Effector CD4-positive, alpha-beta T cell (primary cell): ENCODE measurements at regions not wholly inside any gene's neighbourhood (a gene's known extent, or its start where the extent isn't known, plus 50 kb on each side); places are given as distances from the start of the nearest gene placed in this dataset.
A peak's percentile ranks its signal among the peaks of the same experiment; 100 is the strongest.
"Not testable (repeated sequence)": the region's sequence is repeated elsewhere in the genome, so short reads cannot be mapped to it uniquely, and the experiment has no call there.

Experiments used
- DNase-seq: peaks from one replicate; pipeline ENCODE4 v3.0.0-alpha.2; 2020

DNA sequence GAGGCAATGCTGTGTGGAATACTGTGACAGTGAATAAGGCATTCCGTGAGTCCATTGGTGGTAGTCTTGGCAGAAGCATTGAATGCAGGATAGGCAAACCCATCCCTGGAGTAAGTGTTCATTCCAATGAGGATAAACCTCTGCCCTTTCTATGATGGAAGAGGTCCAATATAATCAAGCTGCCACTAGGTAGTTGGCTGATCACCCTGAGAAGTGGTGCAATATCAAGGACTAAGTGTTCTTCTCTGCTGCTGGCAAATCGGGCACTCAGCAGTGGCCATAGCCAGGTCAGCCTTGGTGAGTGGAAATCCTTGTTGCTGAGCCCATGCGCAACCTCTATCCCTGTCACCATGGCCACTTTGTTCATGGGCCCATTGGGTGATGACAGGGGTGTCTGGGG, 70.1 kb downstream of the FBXO4 start:
- DNase-seq: no peak

DNA sequence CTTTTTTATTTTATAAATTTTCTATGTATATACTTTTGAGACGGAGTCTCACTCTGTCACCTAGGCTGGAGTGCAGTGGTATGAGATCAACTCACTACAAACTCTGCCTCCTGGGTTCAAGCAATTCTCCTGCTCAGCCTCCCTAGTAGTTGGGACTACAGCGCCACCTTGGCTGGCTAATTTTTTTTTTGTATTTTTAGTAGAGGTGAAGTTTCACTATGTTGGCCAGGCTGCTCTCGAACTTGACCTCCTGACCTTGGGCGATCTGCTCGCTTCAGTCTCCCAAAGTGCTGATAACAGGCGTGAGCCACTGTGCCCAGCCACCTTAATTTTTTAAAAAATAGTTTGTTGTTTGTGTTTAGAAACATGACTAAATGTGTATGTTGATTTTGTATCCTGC, 76.6 kb downstream of the FBXO4 start:
- no peak for DNase-seq

DNA sequence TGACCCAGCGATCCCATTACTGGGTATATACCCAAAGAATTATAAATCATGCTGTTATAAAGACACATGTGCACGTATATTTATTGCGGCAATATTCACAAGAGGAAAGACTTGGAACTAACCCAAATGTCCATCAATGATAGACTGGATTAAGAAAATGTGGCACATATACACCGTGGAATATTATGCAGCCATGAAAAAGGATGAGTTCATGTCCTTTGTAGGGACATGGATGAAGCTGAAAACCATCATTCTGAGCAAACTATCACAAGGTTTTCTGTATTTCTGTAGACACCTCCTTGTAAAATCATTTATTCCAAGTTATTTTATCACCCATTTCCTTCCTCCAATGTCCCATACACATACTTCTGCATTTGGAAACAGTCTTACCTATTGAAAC, 78.8 kb downstream of the FBXO4 start:
- DNase-seq: not testable (repeated sequence)

DNA sequence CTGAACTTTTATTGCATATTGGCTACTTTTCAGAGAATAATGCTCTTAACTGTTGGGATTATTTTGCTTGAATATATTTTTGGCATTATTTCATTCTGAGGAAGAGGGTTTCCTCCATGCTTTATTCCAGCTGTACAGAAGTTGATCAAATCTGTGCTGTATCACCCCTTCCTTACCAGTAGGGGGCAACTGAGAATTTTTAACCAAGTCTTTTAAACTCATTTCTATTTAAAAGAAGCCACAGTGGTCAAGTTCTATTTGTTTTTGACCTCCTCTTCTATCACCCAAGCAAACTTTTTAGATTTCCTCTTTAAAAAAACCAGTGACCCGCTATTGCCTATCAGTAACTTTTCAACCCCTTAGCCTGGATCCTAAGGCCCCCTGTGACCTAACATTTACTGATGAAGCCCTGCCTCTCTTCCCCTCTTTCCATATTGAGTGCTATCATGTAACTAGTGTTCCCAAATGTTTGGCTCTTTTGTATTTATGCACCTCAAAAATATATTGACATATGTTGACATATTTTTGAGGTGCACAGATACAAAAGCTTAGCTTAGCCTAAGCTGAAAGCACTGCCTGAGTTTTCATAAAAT, 80.6 kb downstream of the FBXO4 start:
- no peak for DNase-seq

DNA sequence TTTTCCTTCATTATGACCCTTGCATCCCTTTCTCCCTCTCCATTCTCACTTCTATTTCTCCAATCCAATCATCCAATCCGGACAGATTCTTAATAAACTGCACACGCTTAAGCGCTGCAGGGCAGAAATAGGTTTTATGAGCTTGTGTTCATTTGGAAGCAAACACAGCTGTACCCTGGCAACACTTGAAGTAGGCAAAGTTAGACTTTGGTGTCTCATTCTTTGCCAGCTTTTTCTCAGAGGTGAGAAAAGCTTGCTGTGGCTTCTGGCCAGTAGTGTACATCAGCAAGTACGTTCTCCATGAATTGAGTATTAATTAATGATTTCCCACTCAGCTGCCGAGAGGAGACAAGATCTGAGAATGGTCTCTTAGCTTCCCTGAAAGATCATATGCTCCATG, 88.5 kb downstream of the FBXO4 start:
- DNase-seq: no peak

DNA sequence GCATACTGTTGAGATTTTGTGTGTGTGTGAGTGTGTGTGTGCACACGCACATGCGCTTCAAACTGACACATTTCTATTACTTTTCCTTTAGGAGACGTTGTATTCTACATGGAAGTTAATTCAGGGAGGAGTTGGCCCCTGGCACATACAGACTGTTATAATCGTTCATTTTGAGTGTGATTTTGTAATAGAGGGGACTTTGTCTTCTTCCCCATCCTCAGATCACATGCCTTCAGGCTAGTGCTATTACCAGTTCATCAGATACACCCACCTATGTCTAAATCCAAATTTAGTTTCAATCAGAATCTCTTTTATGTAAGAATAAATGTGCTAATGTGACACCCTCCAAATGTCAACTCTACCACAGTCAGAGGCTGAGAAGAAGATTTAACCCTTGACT, 90.2 kb downstream of the FBXO4 start:
- DNase-seq: no peak

DNA sequence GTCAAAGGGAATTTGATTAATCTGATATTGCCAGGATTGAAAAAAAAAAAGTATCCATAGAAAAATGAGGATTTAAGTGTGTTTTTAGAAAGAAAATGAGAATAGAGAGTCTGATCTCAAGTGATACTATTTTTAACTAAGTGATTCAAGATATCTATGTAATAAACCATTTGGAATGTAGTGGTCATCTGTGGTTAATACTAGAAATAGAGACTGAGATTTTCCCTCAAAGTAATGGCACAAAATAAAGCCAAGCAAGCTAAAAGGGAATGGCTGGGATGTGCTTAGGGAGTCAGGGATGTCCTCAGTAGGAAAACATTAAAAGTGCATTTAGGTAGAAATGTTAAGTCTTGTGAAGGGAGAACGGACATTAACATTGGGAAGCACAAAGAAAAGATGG, 90.6 kb downstream of the FBXO4 start:
- no peak for DNase-seq

DNA sequence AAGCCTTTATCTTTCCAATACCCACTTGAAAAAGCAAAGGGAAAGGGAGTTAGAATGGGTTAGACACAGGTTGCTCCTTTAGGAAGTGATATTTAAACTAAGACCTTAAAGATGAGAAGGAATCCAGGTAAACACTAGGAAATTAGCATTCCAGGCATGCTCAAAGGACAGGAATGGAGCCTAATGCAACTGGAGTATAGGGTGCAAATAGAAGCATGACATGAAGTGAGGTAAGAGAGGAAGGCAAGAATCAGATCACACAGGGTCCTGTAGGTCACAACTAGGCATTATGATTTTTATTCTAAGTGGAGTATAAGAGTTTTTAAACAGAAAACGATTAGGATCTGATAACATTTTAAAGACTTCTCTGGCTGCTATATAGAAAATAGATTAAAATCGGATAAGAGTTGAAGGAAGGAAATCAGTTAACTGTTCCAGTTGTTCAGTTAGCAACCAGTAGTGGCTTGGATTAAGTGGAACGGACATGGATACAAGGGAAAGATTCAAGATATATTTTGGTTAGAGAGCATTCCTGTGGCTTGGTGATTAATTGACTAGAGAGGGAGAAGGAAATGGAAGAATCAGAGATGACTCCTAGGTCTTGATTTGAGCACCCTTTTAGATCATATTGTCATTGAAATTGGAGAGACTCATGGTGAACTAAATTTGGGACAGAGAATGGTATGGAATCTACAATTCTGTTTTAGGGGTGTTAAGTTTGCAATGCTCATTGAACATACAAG, 95.9 kb downstream of the FBXO4 start:
- no peak for DNase-seq

DNA sequence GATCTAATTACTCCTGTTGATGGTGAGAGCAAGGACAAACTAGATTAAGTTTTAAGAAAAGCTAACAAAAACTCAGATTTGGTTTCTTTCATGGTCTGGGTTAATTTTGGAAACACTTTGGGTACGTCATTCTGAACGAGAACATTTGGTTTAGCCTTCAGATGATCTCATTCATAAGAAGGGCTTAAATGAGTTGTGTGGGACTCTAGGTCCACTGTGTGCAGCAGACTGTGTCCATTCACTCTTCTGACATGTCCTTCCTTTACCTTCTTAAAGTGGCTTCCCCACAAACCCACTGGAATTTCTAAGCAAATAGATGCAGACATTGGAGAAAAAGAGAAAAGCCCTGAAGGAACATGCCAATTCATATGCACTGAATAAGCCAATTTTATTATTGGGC, 96.8 kb downstream of the FBXO4 start:
- DNase-seq: no peak

DNA sequence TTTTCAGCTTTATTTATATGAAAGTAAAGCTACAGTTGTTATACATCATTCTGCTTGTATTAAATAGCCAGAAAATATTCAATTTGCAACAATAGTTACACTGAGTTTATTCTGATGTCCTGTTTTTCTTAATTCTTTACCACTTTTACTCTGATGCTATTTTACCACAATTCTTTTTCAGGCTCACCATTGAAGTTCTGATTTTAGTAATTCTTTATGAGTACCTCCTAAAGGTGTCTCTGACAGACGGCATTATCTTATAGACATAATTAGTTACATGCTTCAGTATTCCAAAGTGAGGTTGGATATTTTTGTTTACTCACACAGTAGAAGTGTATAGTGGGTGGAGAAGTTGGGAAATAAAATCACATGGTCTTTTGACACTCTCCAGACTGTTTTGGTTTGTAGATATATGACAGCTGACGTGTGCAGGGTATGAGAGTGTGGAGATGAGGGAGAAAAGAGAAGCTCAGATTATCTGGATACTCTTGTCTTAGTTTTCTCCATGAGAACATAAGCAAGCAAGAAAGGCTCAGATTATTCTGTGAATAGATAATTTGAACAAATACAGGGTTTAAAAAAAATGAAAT, 97.4 kb downstream of the FBXO4 start:
- DNase-seq: no peak

DNA sequence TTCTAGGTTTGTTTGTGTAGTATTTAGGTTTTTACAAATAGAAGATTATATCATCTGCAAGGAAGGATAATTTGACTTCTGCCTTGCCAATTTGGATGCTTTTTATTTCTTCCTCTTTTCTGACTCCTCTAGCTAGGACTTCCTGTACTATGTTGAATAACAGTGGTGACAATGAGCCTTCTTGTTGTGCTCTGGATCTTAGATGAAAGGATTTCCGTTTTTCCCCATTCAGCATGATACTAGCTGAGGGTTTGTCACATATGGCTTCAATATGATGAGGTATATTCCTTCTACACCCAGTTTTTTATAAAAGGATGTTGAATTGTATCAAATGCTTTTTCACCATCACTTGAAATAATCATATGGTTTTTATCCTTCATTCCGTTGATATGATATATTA, 101.4 kb downstream of the FBXO4 start:
- no peak for DNase-seq

DNA sequence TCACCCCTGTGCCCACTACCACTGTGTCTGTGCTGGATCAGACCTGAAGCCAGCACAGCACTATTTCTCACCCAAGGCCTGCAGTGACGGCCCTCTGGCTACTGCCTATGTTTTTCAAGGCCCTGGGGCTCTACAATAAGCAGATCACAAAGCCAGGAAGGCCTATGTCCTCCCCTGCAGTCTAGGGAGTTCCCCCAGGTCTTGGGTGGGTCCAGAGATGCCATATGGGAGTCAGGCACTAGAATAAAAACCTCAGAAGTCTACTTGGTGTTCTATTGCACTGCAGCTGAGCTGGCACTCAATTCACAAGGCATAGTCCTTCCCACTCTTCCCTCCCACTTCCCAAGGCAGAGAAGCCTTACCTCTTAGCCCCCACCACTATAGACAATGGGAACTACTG, 107.1 kb downstream of the FBXO4 start:
- DNase-seq: no peak

DNA sequence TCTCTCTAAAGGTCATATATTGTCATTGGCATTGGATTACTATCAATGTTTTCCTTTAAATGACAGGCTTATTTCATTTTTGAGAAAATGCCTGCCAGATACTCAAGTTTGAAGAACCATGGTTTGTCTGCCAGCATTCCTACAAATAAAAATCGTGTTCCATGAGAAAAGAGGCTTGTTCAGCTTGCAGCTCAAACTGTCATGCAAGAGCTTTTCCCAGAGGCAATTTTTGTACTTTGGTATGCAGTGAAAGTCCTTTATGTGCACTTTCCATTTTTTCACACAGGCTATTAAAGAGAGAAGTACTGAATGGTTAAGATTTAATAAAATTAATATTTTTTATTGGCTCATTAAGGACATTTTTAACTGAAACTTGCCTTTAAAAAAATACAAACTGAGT, 110.4 kb downstream of the FBXO4 start:
- no peak for DNase-seq

DNA sequence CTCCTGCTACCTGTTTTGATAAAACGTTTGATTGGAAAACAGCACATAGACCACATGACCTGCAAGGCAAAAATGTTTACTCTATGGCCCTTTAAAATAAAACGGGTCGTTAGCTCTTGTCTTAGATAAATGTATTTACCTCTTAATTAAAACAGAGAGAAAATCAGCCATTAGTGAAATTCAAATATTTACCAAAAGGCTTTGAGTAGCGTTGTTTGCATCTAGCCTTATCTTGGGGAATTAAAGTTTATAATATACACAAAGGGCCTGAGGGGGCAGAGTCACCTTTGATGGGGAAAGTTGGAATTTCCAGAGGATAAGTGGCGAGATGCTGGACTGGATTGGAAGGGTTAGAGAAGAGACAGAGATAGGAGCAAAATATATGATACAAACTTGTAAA, 111.3 kb downstream of the FBXO4 start:
- DNase-seq: no peak

DNA sequence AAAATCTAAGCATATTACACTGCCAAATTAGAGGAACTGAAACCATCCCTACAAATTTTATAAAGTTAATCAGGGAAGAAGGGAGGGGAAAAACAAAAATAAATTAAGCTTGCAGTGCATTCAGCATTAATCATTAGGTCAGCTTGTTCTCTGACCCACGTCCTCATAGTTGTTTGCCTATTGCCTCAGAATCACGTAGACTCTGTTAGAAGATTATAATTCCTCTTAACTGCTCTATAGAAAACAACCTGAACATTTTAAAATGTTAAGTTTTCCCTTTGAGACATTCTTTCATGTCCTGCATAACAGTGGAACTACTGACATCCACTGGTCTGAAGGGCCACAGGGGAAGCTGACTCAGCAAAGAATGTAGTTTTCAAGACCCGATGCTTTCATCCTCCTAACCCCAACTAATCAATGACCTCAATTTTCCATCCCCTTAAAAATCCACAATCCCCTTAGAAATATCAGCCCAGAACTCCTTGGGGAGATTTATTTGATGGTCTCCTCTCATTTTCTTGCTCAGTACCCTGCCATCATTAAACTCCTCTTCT, 112.4 kb downstream of the FBXO4 start:
- DNase-seq: no peak

DNA sequence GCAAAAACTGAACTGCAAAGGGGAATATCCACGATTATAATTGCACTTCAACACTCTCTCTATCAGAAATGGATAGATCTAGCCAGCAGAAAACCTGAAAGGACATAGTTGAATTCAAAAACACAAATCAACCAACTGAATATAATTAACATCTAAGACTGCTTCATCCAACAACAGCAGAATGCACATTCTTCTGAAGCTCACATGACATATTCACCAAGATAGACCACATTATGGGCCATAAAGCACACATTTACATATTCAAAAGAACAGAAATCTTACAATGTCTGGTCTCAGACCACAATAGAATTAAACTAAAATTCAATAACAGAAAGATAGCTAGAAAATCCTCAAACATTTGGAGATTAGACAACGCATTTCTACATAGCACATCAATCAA, 118.3 kb downstream of the FBXO4 start:
- DNase-seq: no peak

DNA sequence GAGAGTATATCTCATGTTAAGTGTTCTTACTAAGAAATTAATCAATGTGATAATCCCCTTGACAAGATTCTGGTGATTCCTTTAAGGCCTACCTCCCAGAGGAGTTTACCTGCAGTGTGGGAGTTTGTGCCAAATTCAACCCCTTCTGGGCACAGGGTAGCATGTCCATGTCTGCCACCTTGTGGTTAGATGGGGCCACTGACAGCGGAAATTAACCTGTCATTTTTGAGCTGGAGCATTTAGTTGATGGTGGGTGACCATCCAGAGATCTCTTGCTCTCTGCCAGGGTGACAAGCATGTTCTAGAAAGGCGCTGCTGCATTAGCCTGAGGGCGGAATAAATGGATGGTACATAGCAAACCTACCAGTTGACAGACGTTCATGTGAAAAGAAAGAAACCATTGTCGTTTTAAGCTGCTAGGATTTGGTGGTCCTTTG, 132.2 kb downstream of the FBXO4 start:
- DNase-seq: peak; percentile 43

DNA sequence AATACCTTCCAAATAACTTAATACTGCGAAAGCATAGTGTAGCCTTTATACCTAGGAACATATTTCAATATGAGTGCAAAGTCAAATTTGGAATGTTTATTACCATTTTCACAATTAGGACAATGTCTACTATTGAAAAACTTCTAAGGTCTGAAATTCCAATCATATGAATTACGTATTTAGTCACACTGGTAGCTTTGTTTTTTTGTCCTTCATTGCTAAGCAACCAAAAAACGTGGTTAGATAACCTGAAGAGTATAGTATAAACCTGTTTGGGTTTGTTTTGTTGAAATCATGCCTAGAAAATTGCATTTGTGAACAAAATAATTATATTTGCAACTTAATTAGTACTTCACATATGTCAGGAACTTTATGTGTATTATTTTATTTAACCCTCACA, 134.2 kb downstream of the FBXO4 start:
- DNase-seq: no peak

DNA sequence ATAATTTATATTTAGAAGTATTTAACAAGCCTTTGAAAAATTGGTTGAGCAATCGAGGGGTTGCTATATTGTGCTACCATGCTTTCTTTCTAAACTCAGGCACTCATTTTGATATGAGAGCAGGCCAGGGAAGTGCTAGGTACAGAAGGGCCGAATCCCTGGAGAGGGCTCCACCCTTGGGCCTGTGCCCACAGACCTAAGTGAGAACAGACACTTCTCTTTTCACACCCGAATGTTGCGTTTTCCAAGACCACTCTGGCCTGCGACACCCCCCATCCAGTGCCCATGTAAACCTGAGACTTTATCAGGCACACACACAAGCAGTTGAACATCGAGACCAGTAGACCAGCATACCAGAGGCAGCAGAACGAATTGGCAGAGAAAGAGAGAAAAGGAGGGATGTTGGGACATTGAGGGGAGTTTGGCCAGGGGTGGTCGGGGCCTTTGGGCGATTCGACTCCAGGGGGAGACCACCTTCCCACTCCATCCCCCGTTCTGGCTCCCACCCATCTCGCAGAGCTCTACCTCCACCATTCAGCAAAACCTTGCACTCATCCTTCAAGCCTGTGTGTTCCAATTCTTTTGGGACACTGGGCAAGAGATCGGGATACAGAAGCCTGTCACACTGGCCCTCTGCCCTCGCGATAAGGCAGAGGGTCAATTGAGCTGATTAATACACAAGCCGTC, 134.8 kb downstream of the FBXO4 start:
- DNase-seq: no peak

DNA sequence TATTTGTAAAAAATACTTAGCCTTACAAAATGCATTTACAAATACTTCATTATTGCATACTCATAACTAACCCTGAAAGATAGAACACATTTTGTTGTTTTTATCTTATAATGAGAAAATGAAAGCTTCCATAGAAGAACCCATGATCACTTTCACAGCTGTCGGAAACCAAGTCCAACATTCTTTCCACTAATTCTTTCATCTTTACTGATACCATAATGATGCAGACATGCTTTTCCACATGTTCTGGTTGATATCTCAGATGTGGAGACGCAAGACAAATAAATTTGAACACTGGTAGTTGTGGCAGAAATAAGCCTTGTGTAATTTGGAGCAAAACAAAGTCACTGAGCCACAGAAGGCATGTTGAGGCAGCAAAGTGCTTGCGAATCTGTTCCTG, 136.0 kb downstream of the FBXO4 start:
- no peak for DNase-seq

DNA sequence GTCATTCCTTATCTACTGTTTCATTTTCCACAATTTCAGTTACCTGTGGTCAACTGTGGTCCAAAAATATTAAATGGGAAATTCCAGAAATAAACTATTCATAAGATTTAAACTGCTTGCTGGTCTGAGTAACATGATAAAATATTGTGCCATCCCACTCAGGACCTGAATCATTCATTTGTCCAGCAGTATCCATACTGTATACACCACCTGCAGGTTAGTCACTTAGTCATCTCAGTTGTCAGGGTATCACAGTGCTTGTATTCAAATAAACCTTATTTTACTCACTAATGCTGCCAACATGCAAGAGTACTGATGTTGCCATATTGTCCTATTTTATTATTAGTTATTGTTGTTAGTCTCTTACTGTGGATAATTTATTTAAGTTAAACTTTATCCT, 139.7 kb downstream of the FBXO4 start:
- no peak for DNase-seq

DNA sequence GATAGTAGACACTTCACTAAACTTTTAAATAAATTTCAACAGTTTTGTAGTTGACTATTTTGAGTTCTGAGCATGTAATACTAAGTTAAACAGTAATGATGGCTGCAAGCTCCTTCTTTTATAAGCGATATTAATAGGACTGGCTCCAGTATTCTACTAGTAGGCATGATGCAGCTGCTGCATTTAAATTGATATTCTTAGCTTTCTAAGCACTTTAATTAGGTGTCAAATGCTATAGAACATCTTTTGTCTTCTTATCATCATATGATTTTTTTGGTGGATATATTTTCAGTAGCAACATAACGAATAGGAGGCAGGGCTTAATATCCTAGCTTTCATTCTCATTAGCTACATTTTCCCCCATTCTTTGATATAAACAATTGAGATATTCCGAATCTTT, 141.1 kb downstream of the FBXO4 start:
- no peak for DNase-seq

DNA sequence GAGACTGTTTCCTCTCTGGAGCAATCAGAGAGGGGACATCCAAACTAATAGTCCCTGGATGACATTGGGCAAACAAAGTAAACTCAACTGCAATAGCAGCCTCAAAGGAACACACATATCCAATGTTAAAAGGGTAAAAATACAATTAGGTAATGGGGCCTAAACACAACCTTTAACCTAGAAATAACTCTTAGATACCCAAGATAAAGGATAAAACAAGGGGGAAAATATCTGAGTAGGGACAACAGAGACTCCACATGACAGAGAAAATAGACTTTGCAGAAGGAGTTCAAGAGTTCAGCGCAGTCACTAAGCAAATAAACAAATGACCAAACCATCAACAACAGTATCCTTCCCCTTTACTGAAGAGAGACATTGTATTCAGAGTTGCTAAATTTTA, 149.3 kb downstream of the FBXO4 start:
- DNase-seq: no peak

DNA sequence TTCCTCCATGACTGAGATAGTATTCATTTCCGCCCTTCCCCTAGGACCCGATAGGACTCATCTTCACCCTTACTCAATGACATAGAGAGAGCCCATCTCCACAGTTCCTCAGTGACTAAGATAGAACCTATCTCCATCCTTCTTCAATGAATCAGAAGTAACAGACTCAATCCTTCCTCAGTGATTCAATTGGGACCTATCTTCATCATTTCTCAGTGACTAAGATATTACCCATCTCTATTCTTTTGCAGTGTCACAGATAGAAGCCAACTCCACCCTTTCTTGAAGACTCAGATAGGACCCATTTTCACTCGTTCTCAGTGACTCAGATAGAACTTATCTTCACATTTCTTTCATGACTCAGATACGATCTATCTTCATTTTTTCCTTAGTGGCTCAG, 164.6 kb downstream of the FBXO4 start:
- no peak for DNase-seq
